ENCODE measurements at regions not wholly inside any gene's neighbourhood (a gene's known extent, or its start where the extent isn't known, plus 50 kb on each side); places are given as distances from the start of the nearest gene placed in this dataset.

- TF ChIP-seq POLR2A (IDR thresholded peaks at IDR 0.05; ENCODE audit: low read length), result no peak
- TF ChIP-seq CTCF (IDR thresholded peaks at IDR 0.05), result no peak
- no peak for TF ChIP-seq CEBPB (IDR thresholded peaks at IDR 0.05)
- no peak for TF ChIP-seq ELK1 (IDR thresholded peaks at IDR 0.05; ENCODE audit: low read depth, low read length)
- TF ChIP-seq BHLHE40 (IDR thresholded peaks at IDR 0.05; ENCODE audit: low read depth, low read length), result no peak
- TF ChIP-seq RNF2 (IDR thresholded peaks at IDR 0.05; ENCODE audit: borderline replicate concordance, low read depth), result no peak
- no peak for TF ChIP-seq POLR2AphosphoS2 (conservative IDR thresholded peaks at IDR 0.05; ENCODE audit: low read length)
- no peak for TF ChIP-seq USF2 (IDR thresholded peaks at IDR 0.05)
- TF ChIP-seq PBX3 (IDR thresholded peaks at IDR 0.05), result no peak
- no peak for TF ChIP-seq HMGXB4 (CRISPR knock-in tag; IDR thresholded peaks at IDR 0.05; ENCODE audit: borderline replicate concordance)
- TF ChIP-seq RFX5 (IDR thresholded peaks at IDR 0.05), result no peak
- no peak for TF ChIP-seq HES2 (IDR thresholded peaks at IDR 0.05)
- no peak for TF ChIP-seq SREBF2 (IDR thresholded peaks at IDR 0.05)
- TF ChIP-seq CHD4 (IDR thresholded peaks at IDR 0.05; ENCODE audit: borderline replicate concordance), result no peak
Observed at GRCh38 chr14:25250516-25250915, 200.6 kb upstream of the STXBP6 start.
